ENCODE measurements at regions not wholly inside any gene's neighbourhood (a gene's known extent, or its start where the extent isn't known, plus 50 kb on each side); places are given as distances from the start of the nearest gene placed in this dataset.

- TF ChIP-seq CTCF (IDR thresholded peaks at IDR 0.05; ENCODE audit: insufficient read depth, low read depth, low read length), result no peak
- no peak for TF ChIP-seq EZH2 (IDR thresholded peaks at IDR 0.05; ENCODE audit: insufficient read depth, low read length)
These were observed 704.2 kb upstream of the CITED2 start for GRCh38 chr6:140078561-140079125.
